ENCODE measurements at regions not wholly inside any gene's neighbourhood (a gene's known extent, or its start where the extent isn't known, plus 50 kb on each side); places are given as distances from the start of the nearest gene placed in this dataset.

DNA sequence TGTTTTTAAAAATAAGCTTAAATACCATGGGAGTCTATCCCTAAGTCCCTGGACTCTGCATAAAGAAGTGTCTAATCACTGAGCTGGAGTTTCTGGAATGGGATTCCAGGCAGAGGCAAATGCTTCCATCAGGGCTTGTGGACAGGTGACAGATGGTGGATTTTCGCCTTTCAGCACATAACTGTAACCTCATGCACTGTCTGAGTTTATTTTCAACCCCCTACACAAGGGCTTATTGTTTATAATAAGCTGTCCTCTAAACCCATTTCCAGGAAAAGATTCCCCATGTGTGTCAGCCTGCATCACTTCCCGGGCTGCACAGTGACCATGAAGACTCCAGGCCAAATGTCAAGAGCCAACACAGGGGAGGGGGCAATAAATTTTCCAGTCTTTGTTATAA is 264.0 kb downstream of the PIK3R1 start:
- Histone ChIP-seq H3K9ac (ENCODE audit: low read length) (no peak overlapping the region), H3K4me1 (ENCODE audit: control insufficient read depth in 2 of 2, insufficient read depth in 2 of 2, low read length in 2 of 2) (no peaks in the 10 kb centered on the region), H3K79me2 (ENCODE audit: control insufficient read depth, insufficient read depth, low read length) (no peaks in the 10 kb centered on the region), H3K4me3 (ENCODE audit: control extremely low read depth in 1 of 5, extremely low read depth in 1 of 5, insufficient read depth in 1 of 5, low read depth in 2 of 5, low read length in 4 of 5) (no peak overlapping the region), H2AFZ (ENCODE audit: insufficient read depth, low read depth, low read length, poor library complexity, severe bottlenecking) (no peak overlapping the region), H3K4me2 (replicated peaks; ENCODE audit: low read depth, low read length, poor library complexity, severe bottlenecking) (no peak overlapping the region), H3K27ac (ENCODE audit: low read length in 2 of 2) (no peak overlapping the region), H3K27me3 (replicated peaks in 1 of 4; ENCODE audit: control extremely low read depth in 1 of 4, control insufficient read depth in 3 of 4, insufficient read depth in 4 of 4, low read length in 3 of 4) (no peaks in the 10 kb centered on the region), H4K20me1 (ENCODE audit: control insufficient read depth, insufficient read depth, low read length, poor library complexity, severe bottlenecking) (no peaks in the 10 kb centered on the region), H3K36me3 (replicated peaks in 1 of 2; ENCODE audit: control extremely low read depth in 1 of 2, control insufficient read depth in 1 of 2, extremely low read depth in 1 of 2, insufficient read depth in 2 of 2, low read length in 1 of 2) (no peaks in the 10 kb centered on the region), H3K9me3 (ENCODE audit: control extremely low read depth in 1 of 3, control insufficient read depth in 2 of 3, insufficient read depth in 1 of 3, low read length in 2 of 3) (no peaks in the 10 kb centered on the region)
- Mint-ChIP-seq H3K4me1 (peaks cover 8% of the 10 kb centered on the region), H3K27ac (no peak overlapping the region), H3K4me3 (no peak overlapping the region), H3K27me3 (peaks cover 5% of the 10 kb centered on the region), H3K9me3 (ENCODE audit: insufficient read depth) (no peaks in the 10 kb centered on the region)
- ATAC-seq (ENCODE audit: low read depth) (no peak), DNase-seq (no peak)
- WGBS (ENCODE audit: insufficient coverage), result no CpG with 5 or more reads among the region's 2 CpGs
- ChIA-PET POLR2A (no interaction called here), CTCF (no interaction called here)
- intact Hi-C loops (cut with micrococcal nuclease), result no loop called here
- TF ChIP-seq EZH2 (IDR thresholded peaks at IDR 0.05; ENCODE audit: borderline replicate concordance, insufficient read depth, low read depth, low read length, poor library complexity, severe bottlenecking), result no peak
- TF ChIP-seq, protein P1, sequence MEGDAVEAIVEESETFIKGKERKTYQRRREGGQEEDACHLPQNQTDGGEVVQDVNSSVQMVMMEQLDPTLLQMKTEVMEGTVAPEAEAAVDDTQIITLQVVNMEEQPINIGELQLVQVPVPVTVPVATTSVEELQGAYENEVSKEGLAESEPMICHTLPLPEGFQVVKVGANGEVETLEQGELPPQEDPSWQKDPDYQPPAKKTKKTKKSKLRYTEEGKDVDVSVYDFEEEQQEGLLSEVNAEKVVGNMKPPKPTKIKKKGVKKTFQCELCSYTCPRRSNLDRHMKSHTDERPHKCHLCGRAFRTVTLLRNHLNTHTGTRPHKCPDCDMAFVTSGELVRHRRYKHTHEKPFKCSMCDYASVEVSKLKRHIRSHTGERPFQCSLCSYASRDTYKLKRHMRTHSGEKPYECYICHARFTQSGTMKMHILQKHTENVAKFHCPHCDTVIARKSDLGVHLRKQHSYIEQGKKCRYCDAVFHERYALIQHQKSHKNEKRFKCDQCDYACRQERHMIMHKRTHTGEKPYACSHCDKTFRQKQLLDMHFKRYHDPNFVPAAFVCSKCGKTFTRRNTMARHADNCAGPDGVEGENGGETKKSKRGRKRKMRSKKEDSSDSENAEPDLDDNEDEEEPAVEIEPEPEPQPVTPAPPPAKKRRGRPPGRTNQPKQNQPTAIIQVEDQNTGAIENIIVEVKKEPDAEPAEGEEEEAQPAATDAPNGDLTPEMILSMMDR (IDR thresholded peaks at IDR 0.05), result no peak

DNA sequence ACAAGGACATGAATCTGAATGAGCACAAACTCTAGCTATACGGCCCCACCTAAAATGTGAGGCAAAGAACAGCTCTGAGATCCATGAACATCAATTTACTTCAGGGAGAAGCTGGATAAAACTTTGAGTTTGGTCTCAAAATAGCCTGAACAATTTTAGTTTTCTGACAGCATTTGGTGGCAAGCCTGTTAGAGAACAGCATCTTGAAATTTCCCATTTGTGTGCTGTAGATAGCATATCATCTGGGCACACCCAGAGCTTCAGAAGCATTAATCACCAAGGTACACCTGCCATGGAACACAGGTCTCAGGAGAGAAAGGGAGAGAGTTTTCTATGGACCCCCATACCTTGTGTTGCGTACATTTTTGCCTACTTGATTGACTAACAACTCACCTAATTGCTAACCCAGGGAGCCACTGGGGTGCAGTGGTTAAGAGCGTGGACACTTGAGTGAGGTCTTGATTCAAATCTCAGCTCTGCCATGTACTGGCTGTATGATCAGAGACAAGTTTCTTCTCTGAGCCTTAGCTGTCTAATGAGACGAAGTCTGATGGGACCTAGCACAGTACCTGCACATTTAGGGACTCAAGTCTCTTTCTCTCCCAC is 264.9 kb downstream of the PIK3R1 start:
- DNase-seq (no peak), ATAC-seq (ENCODE audit: low read depth) (no peak)
- peaks cover 8% of the 10 kb centered on the region for H3K4me1 Mint-ChIP-seq
- Histone ChIP-seq H3K27ac (ENCODE audit: low read length in 2 of 2) (no peak overlapping the region), H3K36me3 (replicated peaks in 1 of 2; ENCODE audit: control extremely low read depth in 1 of 2, control insufficient read depth in 1 of 2, extremely low read depth in 1 of 2, insufficient read depth in 2 of 2, low read length in 1 of 2) (no peaks in the 10 kb centered on the region), H3K27me3 (replicated peaks in 1 of 4; ENCODE audit: control extremely low read depth in 1 of 4, control insufficient read depth in 3 of 4, insufficient read depth in 4 of 4, low read length in 3 of 4) (no peaks in the 10 kb centered on the region), H2AFZ (ENCODE audit: insufficient read depth, low read depth, low read length, poor library complexity, severe bottlenecking) (no peak overlapping the region), H3K4me1 (ENCODE audit: control insufficient read depth in 2 of 2, insufficient read depth in 2 of 2, low read length in 2 of 2) (no peaks in the 10 kb centered on the region), H3K9ac (ENCODE audit: low read length) (no peak overlapping the region), H3K4me2 (replicated peaks; ENCODE audit: low read depth, low read length, poor library complexity, severe bottlenecking) (no peak overlapping the region), H4K20me1 (ENCODE audit: control insufficient read depth, insufficient read depth, low read length, poor library complexity, severe bottlenecking) (no peaks in the 10 kb centered on the region), H3K9me3 (ENCODE audit: control extremely low read depth in 1 of 3, control insufficient read depth in 2 of 3, insufficient read depth in 1 of 3, low read length in 2 of 3) (no peaks in the 10 kb centered on the region), H3K79me2 (ENCODE audit: control insufficient read depth, insufficient read depth, low read length) (no peaks in the 10 kb centered on the region), H3K4me3 (ENCODE audit: control extremely low read depth in 1 of 5, extremely low read depth in 1 of 5, insufficient read depth in 1 of 5, low read depth in 2 of 5, low read length in 4 of 5) (no peak overlapping the region)
- H3K27ac Mint-ChIP-seq, result no peak overlapping the region
- no peaks in the 10 kb centered on the region for H3K9me3 Mint-ChIP-seq (ENCODE audit: insufficient read depth)
- H3K27me3 Mint-ChIP-seq, result peaks cover 4% of the 10 kb centered on the region
- TF ChIP-seq, protein P1 (IDR thresholded peaks at IDR 0.05), result no peak
- no peak for TF ChIP-seq EZH2 (IDR thresholded peaks at IDR 0.05; ENCODE audit: borderline replicate concordance, insufficient read depth, low read depth, low read length, poor library complexity, severe bottlenecking)
- intact Hi-C loops (cut with micrococcal nuclease), result no loop called here
- no peak overlapping the region for H3K4me3 Mint-ChIP-seq
- ChIA-PET POLR2A (no interaction called here), CTCF (no interaction called here)
- WGBS (ENCODE audit: insufficient coverage), result 100% methylated on average over 2 of the region's 4 CpGs
